GM12872 (cell line): ENCODE measurements at regions not wholly inside any gene's neighbourhood (a gene's known extent, or its start where the extent isn't known, plus 50 kb on each side); places are given as distances from the start of the nearest gene placed in this dataset.

Experiments
- TF ChIP-seq, protein P1 (sequence below): IDR thresholded peaks from 3 replicates; pipeline ENCODE4 v1.5.1; 2011; ENCODE audit warnings: low read depth, mild to moderate bottlenecking, low read length, moderate library complexity; ENCODE audit not compliant: insufficient read depth

GRCh38 chr21:27292229-27292628 is 325.3 kb upstream of the ADAMTS5 start:
- TF ChIP-seq, protein P1, sequence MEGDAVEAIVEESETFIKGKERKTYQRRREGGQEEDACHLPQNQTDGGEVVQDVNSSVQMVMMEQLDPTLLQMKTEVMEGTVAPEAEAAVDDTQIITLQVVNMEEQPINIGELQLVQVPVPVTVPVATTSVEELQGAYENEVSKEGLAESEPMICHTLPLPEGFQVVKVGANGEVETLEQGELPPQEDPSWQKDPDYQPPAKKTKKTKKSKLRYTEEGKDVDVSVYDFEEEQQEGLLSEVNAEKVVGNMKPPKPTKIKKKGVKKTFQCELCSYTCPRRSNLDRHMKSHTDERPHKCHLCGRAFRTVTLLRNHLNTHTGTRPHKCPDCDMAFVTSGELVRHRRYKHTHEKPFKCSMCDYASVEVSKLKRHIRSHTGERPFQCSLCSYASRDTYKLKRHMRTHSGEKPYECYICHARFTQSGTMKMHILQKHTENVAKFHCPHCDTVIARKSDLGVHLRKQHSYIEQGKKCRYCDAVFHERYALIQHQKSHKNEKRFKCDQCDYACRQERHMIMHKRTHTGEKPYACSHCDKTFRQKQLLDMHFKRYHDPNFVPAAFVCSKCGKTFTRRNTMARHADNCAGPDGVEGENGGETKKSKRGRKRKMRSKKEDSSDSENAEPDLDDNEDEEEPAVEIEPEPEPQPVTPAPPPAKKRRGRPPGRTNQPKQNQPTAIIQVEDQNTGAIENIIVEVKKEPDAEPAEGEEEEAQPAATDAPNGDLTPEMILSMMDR: no peak

DNA sequence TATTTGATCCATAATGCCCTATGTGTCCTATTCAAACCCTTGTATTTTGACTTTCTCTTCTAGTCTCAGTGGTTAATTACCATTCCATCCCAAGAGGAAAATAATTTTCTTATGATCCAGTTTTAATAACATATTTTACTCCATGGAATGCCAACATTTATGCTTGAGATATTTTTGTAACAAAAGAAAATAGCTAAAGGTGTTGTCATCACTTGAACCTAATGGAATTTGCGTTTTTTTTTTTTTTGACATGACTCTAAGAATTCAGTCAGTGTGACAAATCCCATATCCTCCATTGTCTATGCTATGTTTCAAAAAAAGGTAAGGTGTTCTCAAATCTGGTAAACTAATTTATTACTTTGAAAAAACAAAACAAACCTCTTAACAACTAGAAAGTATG is 324.1 kb upstream of the ADAMTS5 start:
- TF ChIP-seq, protein P1: no peak

GRCh38 chr21:27290028-27290427 is 323.1 kb upstream of the ADAMTS5 start:
- TF ChIP-seq, protein P1: no peak

DNA sequence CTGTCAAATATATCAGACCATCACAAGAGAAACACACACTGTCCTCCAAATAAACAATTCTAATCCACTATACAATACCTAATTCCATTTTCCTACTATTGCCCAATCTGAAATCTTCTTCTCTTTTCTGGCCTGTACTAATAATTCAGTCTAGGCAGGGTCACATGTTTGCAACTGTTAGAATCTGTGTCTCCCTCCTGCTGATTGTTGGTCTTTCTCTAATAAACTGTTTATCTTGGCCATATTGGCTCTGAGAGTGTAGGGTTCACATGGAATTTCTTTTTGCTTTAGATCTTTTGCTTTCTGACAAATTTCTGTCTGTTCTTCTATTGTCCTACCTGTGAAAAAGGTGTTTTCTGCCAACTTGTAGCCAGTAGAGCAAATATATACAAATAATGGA is 319.9 kb upstream of the ADAMTS5 start:
- TF ChIP-seq, protein P1: no peak

- TF ChIP-seq, protein P1: no peak
Observed at GRCh38 chr21:27277110-27277509, 310.2 kb upstream of the ADAMTS5 start.

DNA sequence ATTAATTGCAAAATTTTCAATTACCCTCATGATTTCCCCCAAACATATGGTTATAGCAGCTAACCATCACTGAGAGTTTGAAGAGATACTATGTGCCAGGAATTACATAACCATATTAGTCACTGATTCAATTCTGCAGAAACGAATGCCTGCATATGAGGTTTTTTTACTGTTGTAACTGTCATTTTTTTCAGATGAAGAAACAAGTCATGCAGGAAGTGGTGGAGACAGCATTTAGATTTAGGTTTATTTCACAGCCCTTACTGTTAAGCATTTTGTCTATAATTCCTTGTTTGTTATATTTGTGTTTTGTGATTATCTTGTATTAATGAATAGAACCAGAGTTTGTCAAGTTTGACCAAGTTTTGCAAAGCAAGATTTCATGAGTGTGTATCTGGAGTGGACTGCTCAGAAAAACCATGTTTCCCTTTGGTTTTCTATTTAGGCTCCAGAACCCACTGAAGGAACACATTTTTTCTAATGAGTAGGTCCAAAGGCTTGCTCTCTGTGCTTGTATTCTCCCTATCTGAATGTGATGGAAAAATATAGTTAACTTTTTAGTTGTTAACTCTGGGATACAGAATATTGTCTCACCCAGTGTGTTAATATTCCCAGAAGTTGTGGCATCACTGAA is 308.5 kb upstream of the ADAMTS5 start:
- TF ChIP-seq, protein P1: no peak

GRCh38 chr21:27269644-27270043 is 302.8 kb upstream of the ADAMTS5 start:
- TF ChIP-seq, protein P1: no peak

- TF ChIP-seq, protein P1: no peak
Observed at GRCh38 chr21:27268290-27268689, 301.4 kb upstream of the ADAMTS5 start.
